ENCODE measurements at regions not wholly inside any gene's neighbourhood (a gene's known extent, or its start where the extent isn't known, plus 50 kb on each side); places are given as distances from the start of the nearest gene placed in this dataset.

GRCh38 chr3:145533696-145534095 lies 627.3 kb downstream of the PLOD2 start:
- Histone ChIP-seq H3K9me2 (replicated peaks; ENCODE audit: control insufficient read depth, low read length) (no peaks in the 10 kb centered on the region; the same call in 1 of the 2 replicates), H3K4me1 (ENCODE audit: control insufficient read depth, low read length) (no peaks in the 10 kb centered on the region), H3F3A (ENCODE audit: control insufficient read depth, insufficient read depth) (no peaks in the 10 kb centered on the region), H3K9me3 (ENCODE audit: control insufficient read depth, insufficient read depth, low read length) (no peaks in the 10 kb centered on the region), H3K27ac (ENCODE audit: low read depth, low read length) (no peak overlapping the region), H3K79me2 (ENCODE audit: control insufficient read depth, low read length) (no peaks in the 10 kb centered on the region), H3K4me2 (ENCODE audit: low read length) (no peak overlapping the region), H3K36me3 (ENCODE audit: control insufficient read depth, low read length) (no peaks in the 10 kb centered on the region), H3K4me3 (ENCODE audit: low read length) (no peak overlapping the region), H3K27me3 (ENCODE audit: control insufficient read depth, low read length) (no peaks in the 10 kb centered on the region), H4K20me1 (ENCODE audit: control insufficient read depth, insufficient read depth, low read depth, low read length) (no peaks in the 10 kb centered on the region)
- TF ChIP-seq CTCF (IDR thresholded peaks at IDR 0.05; ENCODE audit: low read depth, low read length, poor library complexity, severe bottlenecking), result no peak
- TF ChIP-seq EZH2phosphoT487 (IDR thresholded peaks at IDR 0.05; ENCODE audit: borderline replicate concordance, low read length), result no peak

- no peak for TF ChIP-seq CTCF (IDR thresholded peaks at IDR 0.05; ENCODE audit: low read depth, low read length, poor library complexity, severe bottlenecking)
- no peak for TF ChIP-seq EZH2phosphoT487 (IDR thresholded peaks at IDR 0.05; ENCODE audit: borderline replicate concordance, low read length)
- no peak overlapping the region for H3K4me3 ChIP-seq (ENCODE audit: low read length)
- no peaks in the 10 kb centered on the region; the same call in 1 of the 2 replicates for H3K9me2 ChIP-seq (replicated peaks; ENCODE audit: control insufficient read depth, low read length)
- H3K9me3 ChIP-seq (ENCODE audit: control insufficient read depth, insufficient read depth, low read length), result no peaks in the 10 kb centered on the region
- no peaks in the 10 kb centered on the region for H3K79me2 ChIP-seq (ENCODE audit: control insufficient read depth, low read length)
- H3K27me3 ChIP-seq (ENCODE audit: control insufficient read depth, low read length), result no peaks in the 10 kb centered on the region
- no peaks in the 10 kb centered on the region for H3K4me1 ChIP-seq (ENCODE audit: control insufficient read depth, low read length)
- no peaks in the 10 kb centered on the region for H3K36me3 ChIP-seq (ENCODE audit: control insufficient read depth, low read length)
- no peak overlapping the region for H3K4me2 ChIP-seq (ENCODE audit: low read length)
- H4K20me1 ChIP-seq (ENCODE audit: control insufficient read depth, insufficient read depth, low read depth, low read length), result no peaks in the 10 kb centered on the region
- no peaks in the 10 kb centered on the region for H3F3A ChIP-seq (ENCODE audit: control insufficient read depth, insufficient read depth)
- no peak overlapping the region for H3K27ac ChIP-seq (ENCODE audit: low read depth, low read length)
Observed at GRCh38 chr3:145536461-145536860, 624.5 kb downstream of the PLOD2 start.

- no peaks in the 10 kb centered on the region for H4K20me1 ChIP-seq (ENCODE audit: control insufficient read depth, insufficient read depth, low read depth, low read length)
- no peak overlapping the region for H3K4me2 ChIP-seq (ENCODE audit: low read length)
- H3K27ac ChIP-seq (ENCODE audit: low read depth, low read length), result no peak overlapping the region
- no peaks in the 10 kb centered on the region for H3K9me2 ChIP-seq (replicated peaks; ENCODE audit: control insufficient read depth, low read length)
- TF ChIP-seq EZH2phosphoT487 (IDR thresholded peaks at IDR 0.05; ENCODE audit: borderline replicate concordance, low read length) (no peak), CTCF (IDR thresholded peaks at IDR 0.05; ENCODE audit: low read depth, low read length, poor library complexity, severe bottlenecking) (no peak)
- H3K27me3 ChIP-seq (ENCODE audit: control insufficient read depth, low read length), result no peaks in the 10 kb centered on the region
- no peaks in the 10 kb centered on the region for H3K36me3 ChIP-seq (ENCODE audit: control insufficient read depth, low read length)
- no peaks in the 10 kb centered on the region for H3F3A ChIP-seq (ENCODE audit: control insufficient read depth, insufficient read depth)
- no peaks in the 10 kb centered on the region for H3K9me3 ChIP-seq (ENCODE audit: control insufficient read depth, insufficient read depth, low read length)
- no peaks in the 10 kb centered on the region for H3K4me1 ChIP-seq (ENCODE audit: control insufficient read depth, low read length)
- no peak overlapping the region for H3K4me3 ChIP-seq (ENCODE audit: low read length)
- H3K79me2 ChIP-seq (ENCODE audit: control insufficient read depth, low read length), result no peaks in the 10 kb centered on the region
Observed at GRCh38 chr3:145550522-145550921, 610.5 kb downstream of the PLOD2 start.

- H3K79me2 ChIP-seq (ENCODE audit: control insufficient read depth, low read length), result no peaks in the 10 kb centered on the region
- H3F3A ChIP-seq (ENCODE audit: control insufficient read depth, insufficient read depth), result no peaks in the 10 kb centered on the region
- no peaks in the 10 kb centered on the region for H3K9me2 ChIP-seq (replicated peaks; ENCODE audit: control insufficient read depth, low read length)
- TF ChIP-seq EZH2phosphoT487 (IDR thresholded peaks at IDR 0.05; ENCODE audit: borderline replicate concordance, low read length), result no peak
- TF ChIP-seq CTCF (IDR thresholded peaks at IDR 0.05; ENCODE audit: low read depth, low read length, poor library complexity, severe bottlenecking), result no peak
- H3K36me3 ChIP-seq (ENCODE audit: control insufficient read depth, low read length), result no peaks in the 10 kb centered on the region
- no peak overlapping the region for H3K4me3 ChIP-seq (ENCODE audit: low read length)
- H3K27me3 ChIP-seq (ENCODE audit: control insufficient read depth, low read length), result no peaks in the 10 kb centered on the region
- no peaks in the 10 kb centered on the region for H3K9me3 ChIP-seq (ENCODE audit: control insufficient read depth, insufficient read depth, low read length)
- H3K4me1 ChIP-seq (ENCODE audit: control insufficient read depth, low read length), result no peaks in the 10 kb centered on the region
- H3K27ac ChIP-seq (ENCODE audit: low read depth, low read length), result no peak overlapping the region
- no peaks in the 10 kb centered on the region for H4K20me1 ChIP-seq (ENCODE audit: control insufficient read depth, insufficient read depth, low read depth, low read length)
- no peak overlapping the region for H3K4me2 ChIP-seq (ENCODE audit: low read length)
Observed at GRCh38 chr3:145557405-145557804, 603.6 kb downstream of the PLOD2 start.

Measured in DOHH2 (cell line).